Activated CD8-positive, alpha-beta memory T cell treated with anti-CD3 and anti-CD28 coated beads, Interleukin-2, amount 50 U/mL, for 24 hours (primary cell): ENCODE measurements at regions not wholly inside any gene's neighbourhood (a gene's known extent, or its start where the extent isn't known, plus 50 kb on each side); places are given as distances from the start of the nearest gene placed in this dataset.

Experiments
- DNase-seq: peaks from one replicate; pipeline ENCODE4 v3.0.0-alpha.2; 2020; ENCODE audit errors: extremely low read depth

DNA sequence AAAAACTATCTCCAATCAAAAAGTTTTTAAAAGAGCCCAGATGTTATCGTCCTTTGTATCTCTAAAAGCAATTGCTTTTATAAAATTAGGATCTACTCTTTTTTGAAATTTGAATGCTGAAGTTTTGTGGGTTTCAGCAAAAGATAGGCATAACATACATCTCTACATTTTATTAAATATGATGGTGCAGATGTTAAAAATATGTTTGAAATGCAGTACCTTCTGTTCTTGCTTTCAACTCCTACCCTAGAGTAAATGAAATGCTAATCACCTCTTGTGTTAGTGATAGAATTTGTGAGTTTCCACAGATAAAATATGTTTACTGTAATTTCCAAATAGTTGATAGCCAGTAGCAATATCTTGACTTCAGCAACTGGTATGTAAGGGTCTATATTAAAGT lies 95.7 kb upstream of the VPREB1 start:
- no peak for DNase-seq

DNA sequence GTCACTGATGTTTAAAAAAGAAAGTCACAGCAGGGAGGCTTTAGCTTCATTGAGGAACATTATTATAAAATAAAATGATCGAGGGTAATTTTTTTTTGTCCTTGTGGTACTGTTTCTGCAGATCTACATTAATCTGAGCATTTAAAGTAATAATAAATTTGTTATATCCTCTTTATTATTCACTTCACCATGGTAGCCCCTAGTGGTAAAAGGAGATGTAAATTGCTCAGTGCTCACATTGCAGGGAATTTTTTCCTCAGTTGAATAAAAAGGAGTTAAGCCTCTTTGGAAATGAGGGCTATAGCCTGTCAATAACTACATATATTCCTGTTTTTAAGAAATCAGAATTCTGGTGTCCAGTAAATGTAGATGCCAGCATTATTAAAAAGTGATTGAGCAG lies 99.7 kb upstream of the VPREB1 start:
- no peak for DNase-seq

DNA sequence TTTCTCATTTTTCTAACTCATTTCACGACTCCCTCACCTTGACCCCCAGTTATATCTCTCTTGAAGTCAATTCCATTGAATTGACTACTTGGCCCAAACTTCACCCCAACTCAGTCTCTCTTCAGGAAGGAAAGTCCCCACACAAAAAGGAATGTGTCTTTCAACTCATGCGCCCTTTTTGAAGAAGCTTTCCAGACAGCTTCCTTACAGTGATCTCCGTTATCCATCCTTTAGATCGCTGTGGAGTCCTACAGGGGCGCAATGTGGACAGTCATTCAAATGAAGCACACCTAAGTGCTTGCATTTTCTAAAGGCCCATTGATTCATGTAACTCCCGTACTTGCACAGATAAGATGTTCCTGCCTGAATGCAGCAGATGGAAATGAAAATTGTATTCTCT lies 101.1 kb upstream of the VPREB1 start:
- no peak for DNase-seq

DNA sequence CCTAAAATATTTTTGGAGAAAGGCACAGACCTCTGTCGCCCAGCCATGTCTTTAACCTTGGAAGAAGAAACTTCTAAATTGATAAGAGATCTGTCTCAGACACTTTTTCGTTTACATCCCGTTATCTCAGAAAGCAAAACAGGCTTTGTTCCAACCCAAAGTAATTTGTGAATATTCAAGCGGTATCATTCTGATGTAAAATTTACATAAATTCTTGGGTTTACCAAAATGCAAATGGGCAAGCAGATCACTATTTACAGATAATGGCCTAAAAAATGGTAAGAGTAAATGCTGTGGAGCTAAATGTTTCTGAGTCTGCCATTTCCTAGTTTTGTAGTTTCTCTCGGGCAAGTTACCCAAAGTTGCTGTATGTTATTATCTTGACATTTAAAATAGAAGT lies 101.9 kb upstream of the VPREB1 start:
- DNase-seq = no peak

DNA sequence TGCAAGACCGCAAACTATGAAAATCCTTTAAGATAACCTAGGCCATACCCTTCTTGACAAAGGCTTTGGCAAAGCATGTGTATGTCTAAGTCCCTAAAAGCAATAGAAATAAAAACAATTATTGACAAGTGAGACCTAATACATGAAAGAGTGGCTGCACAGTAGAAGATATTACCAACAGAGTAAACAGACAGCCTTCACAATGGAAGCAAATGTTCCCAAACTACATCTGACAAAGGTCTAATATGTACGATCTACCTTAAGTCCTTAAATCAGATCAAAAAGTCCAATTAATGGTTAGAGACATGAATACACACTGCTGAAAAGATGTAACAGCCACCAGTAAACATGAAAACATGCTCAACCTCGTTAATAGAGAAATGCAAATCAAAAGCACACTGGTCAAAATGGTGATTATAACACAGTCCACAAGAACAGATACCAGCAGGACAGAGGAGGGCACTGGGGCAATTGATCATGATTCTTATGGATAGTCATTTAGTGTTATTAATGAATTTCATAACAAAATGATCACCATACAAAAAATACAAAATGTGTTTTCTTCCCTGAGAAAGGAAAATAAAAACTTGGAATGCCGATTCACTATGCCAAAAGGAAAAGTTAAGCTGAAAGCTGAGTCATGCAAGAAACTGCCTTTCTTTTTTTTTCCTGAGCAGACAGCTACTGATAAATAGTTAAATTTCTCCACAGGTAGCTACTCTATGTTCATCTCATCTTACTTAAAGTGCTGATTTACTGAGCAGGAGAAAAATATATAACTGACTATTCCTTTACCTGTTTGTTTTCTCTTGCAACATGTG lies 102.6 kb upstream of the VPREB1 start:
- no peak for DNase-seq

DNA sequence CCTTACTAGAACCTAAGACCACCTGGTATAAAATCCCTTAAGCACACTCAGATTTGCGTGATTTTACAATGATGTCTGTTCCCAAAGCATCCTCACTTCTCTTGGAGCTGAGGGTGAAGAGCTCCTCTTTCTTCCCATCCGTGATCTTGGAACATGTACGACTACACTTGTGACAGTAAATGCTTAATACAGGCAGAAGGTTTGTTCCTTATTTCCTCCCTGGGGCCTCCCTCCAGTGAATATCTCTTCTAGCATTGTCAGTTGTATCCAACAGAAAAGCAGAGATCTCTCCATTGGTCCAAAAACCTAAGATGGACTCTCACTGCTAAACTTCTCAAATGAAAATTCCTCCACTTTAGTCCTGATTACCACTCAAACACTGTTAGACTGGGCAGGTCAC lies 103.6 kb upstream of the VPREB1 start:
- DNase-seq = no peak

DNA sequence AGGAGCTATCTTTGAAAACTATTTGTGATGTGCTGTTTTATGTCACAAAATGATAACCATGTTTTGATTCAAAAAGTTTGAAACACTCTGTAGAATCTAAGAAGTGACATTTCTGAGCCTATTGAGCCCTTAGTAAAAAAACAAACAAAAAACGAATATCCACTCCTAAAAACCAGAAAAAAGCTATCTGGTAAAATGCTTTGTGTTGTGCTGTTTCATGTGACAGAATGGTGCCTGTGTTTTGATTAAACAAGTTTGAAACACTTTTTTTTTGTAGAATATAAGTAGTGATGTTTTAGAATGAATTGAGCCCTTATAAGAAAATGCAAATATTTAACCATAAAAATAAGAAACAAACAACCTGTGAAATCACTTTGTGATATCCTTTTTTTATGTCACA lies 105.2 kb upstream of the VPREB1 start:
- DNase-seq = no peak

DNA sequence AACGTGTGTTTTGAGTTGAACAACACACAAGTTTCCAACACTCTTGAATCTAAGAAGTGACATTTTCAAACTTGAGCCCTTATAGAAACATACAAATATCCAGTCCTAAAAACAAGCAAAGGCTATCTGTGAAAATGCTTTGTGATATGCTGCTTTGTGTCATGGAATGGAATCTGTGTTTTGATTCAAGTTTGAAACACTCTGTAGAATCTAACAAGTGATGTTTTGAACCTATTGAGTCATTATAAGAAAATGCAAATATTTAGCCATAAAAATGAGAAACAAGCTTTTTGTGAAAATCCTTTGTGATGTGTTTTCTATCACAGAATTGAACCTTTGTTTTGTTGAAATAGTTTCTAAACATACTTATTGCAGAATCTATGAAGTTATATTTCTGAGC lies 105.7 kb upstream of the VPREB1 start:
- DNase-seq = no peak

DNA sequence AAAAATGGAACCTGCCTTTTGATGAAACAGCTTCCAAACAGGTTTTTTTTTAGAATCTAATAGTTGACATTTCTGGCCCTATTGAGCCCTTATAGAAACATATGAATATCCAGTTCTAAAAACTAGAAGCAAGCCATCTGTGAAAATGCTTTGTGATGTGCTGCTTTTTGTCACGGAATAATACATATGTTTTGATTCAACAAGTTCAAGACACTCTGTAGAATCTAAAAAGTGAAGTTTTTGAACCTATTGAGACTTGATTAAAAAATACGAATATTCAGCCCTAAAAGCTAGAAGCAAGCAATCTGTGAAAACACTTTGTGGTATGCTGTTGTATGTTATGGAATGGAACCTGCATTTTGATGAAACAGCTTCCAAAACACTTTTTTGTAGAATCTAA lies 106.7 kb upstream of the VPREB1 start:
- DNase-seq = no peak

DNA sequence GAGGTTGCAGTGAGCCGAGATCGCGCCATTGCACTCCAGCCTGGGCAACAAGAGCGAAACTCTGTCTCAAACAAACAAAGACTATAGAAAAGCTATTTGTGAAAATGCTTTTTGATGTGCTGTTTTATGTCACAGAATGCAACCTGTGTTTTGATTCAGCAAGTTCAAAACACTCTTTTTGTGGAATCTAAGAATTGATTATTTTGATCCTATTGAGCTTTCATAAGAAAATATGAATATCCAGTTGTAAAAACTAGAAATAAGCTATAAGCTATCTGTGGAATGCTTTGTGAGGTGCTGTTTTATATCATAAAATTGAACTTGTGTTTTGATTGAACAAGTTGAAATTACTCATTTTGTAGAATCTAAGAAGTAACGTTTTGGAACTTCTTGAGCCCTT lies 110.7 kb upstream of the VPREB1 start:
- no peak for DNase-seq

DNA sequence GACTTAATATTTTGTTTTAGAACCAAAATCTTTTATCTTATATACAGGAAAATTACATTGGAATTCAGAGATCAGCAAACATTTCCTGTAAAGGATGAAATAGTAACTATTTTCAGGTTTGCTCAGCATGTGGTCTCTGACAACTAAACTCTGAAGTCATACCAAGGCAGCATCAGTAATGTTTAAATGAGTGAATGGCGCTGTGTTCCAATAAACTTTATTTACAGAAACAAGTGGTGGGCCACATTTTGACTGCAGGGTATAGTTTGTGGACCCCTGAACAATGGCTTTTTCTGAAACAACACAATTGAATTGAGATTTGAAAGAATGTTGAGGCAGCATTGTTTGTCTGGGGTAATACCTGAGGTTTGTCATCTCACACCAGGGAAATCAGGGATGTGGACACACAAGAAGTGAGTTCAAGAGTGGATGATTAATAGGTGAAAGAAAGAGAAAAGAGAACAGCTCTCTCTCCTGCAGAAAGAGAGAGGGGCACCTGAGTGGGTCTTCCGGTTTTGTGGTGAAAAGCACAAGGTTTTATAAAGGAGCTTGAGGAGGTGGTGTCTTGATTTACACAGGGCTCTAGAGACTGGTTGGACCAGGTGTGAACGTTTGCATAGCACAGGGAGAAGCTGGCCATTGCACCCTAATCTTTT lies 113.5 kb upstream of the VPREB1 start:
- DNase-seq = no peak

DNA sequence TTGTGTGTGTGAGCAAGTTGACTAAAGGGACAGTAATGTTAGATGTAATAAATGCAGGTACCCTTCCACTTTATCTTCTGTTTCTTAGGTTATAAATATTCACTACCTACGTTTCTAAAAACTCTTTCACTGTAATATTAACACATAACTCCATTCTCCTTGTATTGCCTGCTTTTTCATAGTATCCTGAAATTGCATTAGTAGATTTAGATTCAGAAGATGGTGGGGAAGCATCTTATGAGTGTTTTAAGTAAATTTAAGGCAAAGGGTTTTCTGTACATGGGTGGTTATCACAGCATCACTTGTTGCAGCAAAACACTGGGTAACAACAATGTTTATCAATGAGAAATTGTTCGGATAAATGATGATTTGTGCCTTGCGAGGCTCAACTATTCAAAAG lies 115.2 kb upstream of the VPREB1 start:
- no peak for DNase-seq

DNA sequence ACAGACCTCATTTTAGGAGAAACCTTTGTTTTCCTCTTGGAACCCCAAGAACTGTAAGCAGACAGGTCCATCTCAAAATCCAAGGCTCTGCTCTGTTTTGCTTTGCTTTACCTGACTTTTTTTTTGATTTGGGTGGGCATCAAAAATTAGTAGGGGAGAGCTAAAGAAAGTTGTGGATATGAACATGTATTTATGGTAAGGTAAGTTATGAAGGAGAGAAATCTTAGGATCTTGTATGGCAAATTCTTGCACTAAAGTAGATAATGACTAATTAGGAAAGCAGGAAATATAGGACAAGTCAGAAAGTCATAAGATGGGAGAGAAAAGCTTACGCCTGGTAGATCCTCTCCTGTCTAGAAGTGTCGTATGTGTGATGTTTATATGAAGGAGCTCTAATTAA lies 116.1 kb upstream of the VPREB1 start:
- DNase-seq = no peak

DNA sequence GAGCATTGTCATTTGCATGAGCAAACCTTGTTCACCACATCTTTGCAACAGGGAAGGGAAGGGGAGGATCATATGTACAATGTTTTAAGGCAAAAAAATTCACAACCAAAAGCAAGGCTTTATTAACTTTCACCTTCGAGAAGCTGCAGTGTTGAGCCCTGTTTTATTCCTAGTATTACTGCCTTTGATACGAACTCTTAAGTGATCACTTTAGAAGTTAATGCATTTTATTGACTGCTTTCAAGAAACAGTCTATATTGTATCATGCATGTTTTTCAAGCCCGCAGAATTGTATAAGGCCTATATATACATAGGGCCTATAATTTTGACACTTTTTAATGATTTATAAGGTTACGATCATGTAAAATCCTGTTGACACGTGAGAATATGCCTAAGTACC lies 117.5 kb upstream of the VPREB1 start:
- DNase-seq = no peak

DNA sequence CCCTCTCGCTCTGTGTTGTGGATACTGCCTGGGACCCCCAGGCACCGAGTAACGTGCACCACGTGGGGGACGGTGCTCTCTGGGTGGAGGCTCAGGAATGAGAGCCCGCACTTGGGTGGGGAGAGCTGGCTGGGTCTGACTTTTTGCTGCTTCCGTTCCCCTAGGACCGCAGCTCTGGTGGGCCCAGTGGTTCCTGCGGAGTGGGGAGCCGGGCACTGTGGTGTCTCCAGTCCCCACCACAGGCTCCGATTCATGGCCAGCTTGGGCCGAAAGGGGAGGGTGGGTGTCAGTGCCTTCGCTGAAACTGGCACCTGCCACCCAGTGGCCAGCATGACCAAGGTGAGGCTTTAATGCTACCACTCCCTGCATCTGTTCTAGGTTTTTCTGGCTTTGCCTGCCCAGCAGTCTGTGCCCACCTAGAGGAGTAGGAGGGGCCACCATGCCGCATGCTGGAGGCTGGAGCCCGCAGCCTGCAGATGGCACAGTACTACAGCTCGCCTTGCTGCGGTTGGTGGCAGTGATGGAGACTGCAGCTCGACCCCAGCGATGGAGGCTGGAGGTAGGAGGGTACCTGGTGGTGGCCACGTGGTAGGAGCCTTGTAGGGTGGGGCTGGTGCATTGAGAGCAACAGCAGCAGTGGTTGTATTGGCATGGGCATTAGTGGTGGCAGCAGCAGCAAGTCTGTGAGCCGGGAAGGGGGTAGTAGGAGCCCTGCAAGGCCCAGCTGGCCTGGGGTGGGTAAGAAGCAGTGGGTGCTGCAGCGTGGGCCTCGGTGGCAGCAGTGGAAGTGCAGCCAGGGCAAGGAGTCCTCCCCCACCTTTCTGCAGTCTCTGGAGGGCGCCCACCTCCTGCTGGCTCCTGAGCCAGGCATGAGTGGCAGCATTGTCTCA lies 118.8 kb upstream of the VPREB1 start:
- no peak for DNase-seq

DNA sequence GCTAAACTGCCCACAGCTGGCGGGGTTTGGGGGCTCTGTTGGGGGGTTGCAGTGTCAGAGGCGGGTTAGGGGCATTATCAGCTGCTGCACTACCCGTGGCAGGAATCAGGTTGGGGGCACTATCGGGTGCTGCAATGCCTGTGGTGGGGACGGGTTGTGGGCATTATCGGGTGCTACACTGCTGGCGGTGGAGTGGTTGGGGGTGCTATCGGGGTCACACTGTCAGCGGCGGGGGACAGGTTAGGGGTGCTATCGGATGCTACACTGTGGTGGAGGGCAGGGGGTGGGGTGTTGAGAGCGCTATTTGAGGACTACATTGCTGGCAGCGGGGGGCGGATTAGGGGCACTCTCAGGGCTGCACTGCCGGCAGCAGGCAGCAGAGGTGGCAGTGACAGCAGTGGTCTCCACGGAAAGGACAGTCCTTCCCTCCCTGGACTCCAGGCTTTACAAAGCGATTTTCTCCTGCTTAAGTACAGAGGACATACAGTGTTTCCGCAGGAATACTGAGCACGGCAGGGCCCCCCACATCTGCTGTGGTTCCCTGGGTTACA lies 119.5 kb upstream of the VPREB1 start:
- DNase-seq = no peak

DNA sequence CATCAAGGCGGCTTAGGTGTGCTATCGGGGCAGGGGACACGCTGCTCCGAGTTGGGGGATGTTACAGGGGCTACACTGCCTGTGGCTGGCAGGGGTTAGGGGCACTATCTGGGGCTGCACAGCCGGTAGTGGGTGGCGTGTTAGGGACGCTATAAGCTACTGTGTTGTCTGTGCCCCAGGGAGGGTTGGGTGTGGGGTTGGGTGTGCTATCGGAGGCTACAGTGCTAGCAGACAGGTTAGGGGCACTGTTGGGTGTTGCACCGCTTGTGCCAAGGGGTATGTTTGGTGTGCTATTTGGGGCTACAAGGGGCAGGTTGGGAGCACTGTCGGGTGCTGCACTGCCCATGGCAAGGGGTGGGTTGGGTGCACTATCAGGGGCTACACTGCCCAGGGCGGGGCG lies 120.2 kb upstream of the VPREB1 start:
- DNase-seq = no peak

DNA sequence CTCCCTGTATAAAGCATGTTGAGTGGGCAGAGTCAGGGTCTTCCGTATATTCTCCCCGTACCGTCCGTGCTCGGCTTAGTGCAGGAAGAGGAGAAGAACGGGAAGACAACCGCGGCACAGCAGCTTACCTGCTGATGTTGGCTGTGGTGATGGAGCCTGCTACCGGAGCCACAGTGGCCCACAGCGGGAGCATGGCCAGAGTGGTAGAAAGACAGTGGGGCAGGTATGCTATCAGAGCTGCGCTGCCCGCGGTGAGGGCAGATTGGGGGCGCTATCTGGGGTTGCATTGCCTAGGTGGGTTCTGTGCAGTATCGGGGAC lies 120.7 kb upstream of the VPREB1 start:
- DNase-seq = no peak

DNA sequence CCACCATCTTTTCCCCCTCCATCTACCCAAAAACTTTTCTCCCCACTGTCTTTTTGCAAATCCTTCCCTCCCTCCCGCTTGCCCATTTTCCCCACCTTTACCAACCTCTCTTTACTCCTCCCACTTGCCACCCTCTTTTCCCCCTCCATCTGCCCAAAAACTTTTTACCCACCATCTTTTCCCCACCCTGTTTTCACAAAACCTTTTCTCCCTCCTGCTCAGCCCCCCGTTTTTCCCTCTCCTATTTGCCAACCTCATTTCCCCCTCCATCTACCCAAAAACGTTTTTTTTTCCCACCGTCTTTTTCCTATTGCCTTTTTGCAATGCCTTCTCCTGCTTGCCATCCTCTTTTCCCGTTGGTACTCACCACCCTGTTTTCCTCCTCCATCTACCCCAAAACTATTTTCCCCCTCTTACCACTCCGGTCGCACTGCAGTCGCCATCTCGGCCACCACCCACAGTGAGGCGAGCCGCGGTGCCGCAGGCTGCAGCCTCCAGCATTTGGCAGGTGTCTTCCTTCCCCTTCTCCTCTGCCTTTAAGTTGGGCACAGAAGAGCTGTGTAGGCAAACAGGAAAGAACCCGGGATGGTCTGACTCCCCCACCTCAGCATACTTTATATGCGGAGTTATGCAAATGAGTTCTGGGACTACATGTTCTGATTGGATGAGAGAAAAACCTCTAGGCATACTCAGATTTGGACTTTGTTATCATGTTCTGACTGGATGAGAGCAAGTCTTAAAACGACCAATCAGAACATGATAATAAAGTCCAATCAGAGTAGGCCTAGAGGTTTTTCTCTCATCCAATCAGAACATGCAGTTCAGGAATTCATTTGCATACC lies 121.2 kb upstream of the VPREB1 start:
- no peak for DNase-seq

DNA sequence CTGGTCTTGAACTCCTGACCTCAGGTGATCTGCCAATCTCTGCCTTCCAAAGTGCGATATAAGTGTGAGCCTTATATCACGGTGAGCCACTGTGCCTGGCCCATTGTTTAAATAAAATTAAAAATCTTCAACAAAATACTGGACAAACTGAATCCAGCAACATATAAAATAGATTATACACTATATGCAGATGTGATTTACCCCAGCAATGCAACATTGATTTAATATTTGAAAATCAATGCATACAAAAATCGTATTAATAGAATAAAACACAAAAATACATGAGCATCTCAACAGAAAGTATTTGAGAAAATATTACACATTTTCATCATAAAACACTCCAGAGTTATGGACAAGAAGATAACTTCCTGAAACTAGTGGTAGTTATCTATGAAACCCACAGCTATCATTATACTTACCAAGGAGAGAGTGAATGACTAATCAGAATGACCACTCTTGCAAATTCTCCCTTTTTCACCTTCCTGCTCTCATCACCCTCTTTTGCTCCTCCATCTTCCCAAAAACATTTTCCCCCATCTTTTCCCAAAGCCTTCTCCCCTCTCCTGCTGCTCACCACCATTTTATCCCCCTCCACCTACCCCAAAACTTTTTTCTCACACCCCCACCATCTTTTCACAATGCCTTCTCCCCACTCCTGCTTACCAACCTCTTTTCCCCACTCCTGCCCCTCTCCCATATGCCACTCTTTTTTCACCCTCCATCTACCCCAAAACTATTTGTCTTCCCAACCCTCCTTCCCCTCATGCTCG lies 122.1 kb upstream of the VPREB1 start:
- DNase-seq = no peak

DNA sequence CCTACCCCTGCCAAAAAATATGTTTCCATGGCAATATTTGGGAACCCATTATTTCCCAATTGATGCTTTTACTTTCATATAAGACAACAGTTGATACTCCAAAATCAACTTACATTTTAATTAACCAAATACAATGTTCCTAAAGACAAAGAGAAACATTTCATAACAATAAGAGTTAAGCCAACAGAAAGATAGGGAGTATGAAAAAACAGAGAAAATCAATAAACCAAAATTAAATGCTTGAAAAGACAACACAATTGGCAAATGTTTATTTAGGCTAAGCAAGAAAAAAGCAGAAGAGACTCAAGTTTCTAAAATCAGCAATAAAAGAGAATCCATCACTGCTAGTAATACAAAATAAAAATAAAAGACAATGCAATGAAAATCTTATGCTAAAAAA lies 123.1 kb upstream of the VPREB1 start:
- DNase-seq = no peak
